ENCODE measurements at regions not wholly inside any gene's neighbourhood (a gene's known extent, or its start where the extent isn't known, plus 50 kb on each side); places are given as distances from the start of the nearest gene placed in this dataset.

DNA sequence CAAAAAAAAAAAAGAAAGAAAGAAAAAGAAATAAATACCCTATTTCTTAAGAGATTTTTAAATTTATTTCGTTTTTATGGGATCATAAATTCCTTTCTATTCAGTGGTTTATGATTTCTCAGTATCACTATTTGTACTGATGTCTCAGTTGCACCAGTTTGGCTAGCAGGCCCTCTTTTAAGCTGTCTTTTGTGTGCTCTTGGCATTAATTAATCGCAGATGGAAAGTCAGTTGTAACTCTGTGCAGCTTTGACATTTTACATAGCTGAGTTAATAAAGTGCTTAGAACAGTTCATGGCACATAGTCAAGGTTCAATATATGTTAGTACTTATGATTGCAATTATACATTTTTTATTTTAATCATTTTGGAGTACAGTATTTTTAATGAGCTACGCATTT is 123.7 kb upstream of the NUDT6 start:
- DNase-seq (ENCODE audit: low spot score in 2 of 2), result no peak
- H3K4me3 ChIP-seq (ENCODE audit: low read depth, poor library complexity, severe bottlenecking), result no peak overlapping the region
- TF ChIP-seq POLR2A (IDR thresholded peaks at IDR 0.05), result no peak
- TF ChIP-seq, protein P1, sequence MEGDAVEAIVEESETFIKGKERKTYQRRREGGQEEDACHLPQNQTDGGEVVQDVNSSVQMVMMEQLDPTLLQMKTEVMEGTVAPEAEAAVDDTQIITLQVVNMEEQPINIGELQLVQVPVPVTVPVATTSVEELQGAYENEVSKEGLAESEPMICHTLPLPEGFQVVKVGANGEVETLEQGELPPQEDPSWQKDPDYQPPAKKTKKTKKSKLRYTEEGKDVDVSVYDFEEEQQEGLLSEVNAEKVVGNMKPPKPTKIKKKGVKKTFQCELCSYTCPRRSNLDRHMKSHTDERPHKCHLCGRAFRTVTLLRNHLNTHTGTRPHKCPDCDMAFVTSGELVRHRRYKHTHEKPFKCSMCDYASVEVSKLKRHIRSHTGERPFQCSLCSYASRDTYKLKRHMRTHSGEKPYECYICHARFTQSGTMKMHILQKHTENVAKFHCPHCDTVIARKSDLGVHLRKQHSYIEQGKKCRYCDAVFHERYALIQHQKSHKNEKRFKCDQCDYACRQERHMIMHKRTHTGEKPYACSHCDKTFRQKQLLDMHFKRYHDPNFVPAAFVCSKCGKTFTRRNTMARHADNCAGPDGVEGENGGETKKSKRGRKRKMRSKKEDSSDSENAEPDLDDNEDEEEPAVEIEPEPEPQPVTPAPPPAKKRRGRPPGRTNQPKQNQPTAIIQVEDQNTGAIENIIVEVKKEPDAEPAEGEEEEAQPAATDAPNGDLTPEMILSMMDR (IDR thresholded peaks at IDR 0.05), result no peak
- WGBS, 2 donors, result 69 to 74% methylated on average over 3 of the region's 3 CpGs
- intact Hi-C loops (cut with DNase I; ENCODE audit: low total_unique reads), result no loop called here

DNA sequence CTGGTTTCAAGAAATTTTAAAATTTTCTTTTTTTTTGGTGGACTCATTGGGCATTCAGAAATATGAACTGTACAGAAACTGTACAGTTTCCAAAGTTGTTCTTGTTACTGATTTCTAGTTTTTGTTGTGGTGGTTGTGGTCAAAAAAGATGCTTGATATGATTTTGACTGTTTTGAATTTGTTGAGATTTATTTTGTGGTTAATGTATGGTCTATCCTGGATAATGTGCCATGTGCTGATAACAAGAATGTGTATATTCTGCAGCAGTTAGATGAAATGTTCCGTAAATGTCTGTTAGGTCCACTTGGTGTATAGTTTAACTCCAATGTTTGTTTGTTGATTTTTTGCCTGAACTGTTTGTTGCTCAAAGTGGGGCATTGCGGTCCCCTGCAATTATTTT is 127.6 kb upstream of the NUDT6 start:
- H3K4me3 ChIP-seq (ENCODE audit: low read depth, poor library complexity, severe bottlenecking), result no peak overlapping the region
- DNase-seq (ENCODE audit: low spot score in 2 of 2), result no peak
- WGBS, 2 donors, result 95 to 100% methylated on average over 2 of the region's 2 CpGs
- intact Hi-C loops (cut with DNase I; ENCODE audit: low total_unique reads), result no loop called here
- TF ChIP-seq POLR2A (IDR thresholded peaks at IDR 0.05), result no peak
- TF ChIP-seq, protein P1 (IDR thresholded peaks at IDR 0.05), result no peak

DNA sequence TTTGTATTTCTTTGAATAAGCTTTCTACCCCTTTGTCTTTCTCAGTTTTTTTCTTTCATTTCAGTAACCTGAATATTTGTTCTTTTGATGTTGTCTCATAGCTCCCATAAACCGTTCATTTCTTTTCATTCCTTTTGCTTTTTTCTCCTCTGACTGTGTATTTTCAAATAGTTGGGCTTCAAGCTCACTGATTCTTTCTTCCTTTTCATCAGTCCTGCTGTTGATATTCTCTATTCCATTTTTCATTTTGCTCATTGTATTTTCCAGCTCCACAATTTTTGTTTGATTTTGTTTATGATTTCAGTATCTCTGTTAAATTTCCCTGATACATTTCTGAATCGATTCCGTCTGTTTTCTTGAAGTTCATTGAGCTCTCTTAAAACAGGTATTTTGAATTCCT is 129.6 kb upstream of the NUDT6 start:
- 98 to 100% methylated on average over 3 of the region's 3 CpGs for WGBS, 2 donors
- intact Hi-C loops (cut with DNase I; ENCODE audit: low total_unique reads), result no loop called here
- DNase-seq (ENCODE audit: low spot score in 2 of 2), result no peak
- no peak overlapping the region for H3K4me3 ChIP-seq (ENCODE audit: low read depth, poor library complexity, severe bottlenecking)
- TF ChIP-seq POLR2A (IDR thresholded peaks at IDR 0.05), result no peak
- TF ChIP-seq, protein P1 (IDR thresholded peaks at IDR 0.05), result no peak

- no peak for DNase-seq (ENCODE audit: low spot score in 2 of 2)
- H3K4me3 ChIP-seq (ENCODE audit: low read depth, poor library complexity, severe bottlenecking), result no peak overlapping the region
- no peak for TF ChIP-seq POLR2A (IDR thresholded peaks at IDR 0.05)
- TF ChIP-seq, protein P1 (IDR thresholded peaks at IDR 0.05), result no peak
- intact Hi-C loops (cut with DNase I; ENCODE audit: low total_unique reads), result no loop called here
Measured at GRCh38 chr4:123055943-123056342, 133.5 kb upstream of the NUDT6 start.

DNA sequence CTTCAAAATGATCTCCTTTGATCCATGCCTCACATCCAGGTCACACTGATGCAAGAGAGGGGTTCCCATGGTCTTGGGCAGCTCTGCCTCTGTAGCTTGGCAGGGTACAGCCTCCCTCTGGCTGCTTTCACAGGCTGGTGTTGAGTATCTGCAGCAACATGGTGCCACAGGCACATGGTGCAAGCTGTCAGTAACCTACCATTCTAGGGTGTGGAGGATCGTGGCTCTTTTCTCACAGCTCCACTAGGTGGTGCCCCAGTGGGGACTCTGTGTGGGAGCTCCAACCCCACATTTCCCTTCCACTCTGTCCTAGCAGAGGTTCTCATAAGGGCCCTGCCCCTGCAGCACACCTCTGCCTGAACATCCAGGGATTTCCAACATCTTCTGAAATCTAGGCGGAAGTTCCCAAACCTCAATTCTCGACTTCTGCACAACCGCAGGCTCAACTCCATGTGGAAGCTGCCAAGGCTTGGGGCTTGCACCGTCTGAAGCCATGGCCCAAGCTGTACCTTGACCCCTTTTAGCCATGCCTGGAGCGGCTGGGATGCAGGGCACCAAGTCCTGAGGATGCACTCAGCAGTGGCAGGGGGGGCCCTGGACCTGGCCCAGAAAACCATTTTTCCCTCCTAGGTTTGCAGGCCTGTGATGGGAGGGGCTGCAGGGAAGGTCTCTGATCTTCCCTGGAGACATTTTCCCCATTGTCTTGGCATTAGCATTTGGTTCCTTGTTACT is 137.8 kb upstream of the NUDT6 start:
- H3K4me3 ChIP-seq (ENCODE audit: low read depth, poor library complexity, severe bottlenecking), result no peak overlapping the region
- no peak for TF ChIP-seq POLR2A (IDR thresholded peaks at IDR 0.05)
- TF ChIP-seq, protein P1 (IDR thresholded peaks at IDR 0.05), result no peak
- intact Hi-C loops (cut with DNase I; ENCODE audit: low total_unique reads), result no loop called here
- no peak for DNase-seq (ENCODE audit: low spot score in 2 of 2)
- WGBS, 2 donors, result 97 to 98% methylated on average over 6 of the region's 6 CpGs

- H3K4me3 ChIP-seq (ENCODE audit: low read depth, poor library complexity, severe bottlenecking), result no peak overlapping the region
- DNase-seq (ENCODE audit: low spot score in 2 of 2), result no peak
- WGBS, 2 donors, result 78 to 81% methylated on average over 1 of the region's 1 CpG
- intact Hi-C loops (cut with DNase I; ENCODE audit: low total_unique reads), result no loop called here
- TF ChIP-seq POLR2A (IDR thresholded peaks at IDR 0.05), result no peak
- TF ChIP-seq, protein P1 (IDR thresholded peaks at IDR 0.05), result no peak
Measured at GRCh38 chr4:123064390-123064789, 142.0 kb upstream of the NUDT6 start.
